HG03378 (cell line): ENCODE measurements at regions not wholly inside any gene's neighbourhood (a gene's known extent, or its start where the extent isn't known, plus 50 kb on each side); places are given as distances from the start of the nearest gene placed in this dataset.
A peak's percentile ranks its signal among the peaks of the same experiment; 100 is the strongest.

Experiments
- ATAC-seq: cut with Tn5 transposase; IDR thresholded peaks from one replicate; pipeline ENCODE4 v1.9.1; 2021; ENCODE audit warnings: mild to moderate bottlenecking, moderate library complexity; ENCODE audit not compliant: unreplicated experiment

DNA sequence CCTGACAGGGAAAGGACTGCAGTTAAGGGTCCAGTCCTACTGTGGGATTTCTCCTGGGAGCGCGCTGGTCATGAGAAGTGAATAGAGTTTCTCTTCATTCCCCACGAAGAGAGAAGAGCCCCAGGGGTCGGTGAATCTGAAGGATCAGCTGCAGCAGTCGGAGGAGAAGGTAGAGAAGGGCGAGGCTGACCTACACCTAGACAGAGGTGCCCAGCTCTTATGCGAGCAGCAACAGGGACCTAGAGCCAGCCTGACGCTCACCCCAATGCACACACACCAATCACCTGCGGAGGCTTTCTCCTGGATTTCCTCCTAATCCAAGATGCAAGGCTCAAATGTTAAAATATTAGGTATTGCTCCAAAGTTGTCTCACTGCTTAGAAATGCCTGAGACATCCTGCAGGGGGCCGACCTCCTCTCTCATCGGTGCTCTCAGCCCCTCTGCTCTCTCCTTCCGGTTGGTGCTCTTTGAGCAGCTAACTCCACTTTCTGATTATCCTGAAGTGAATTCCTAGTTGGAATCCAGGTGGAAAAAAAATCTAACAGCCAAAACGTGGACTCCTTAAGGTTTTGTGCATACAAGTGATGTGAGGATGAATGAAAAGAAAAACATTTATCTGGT, 176.4 kb downstream of the AHR start:
- ATAC-seq = no peak

GRCh38 chr7:17477182-17477581, 178.7 kb downstream of the AHR start:
- ATAC-seq = no peak

GRCh38 chr7:17481118-17481517, 182.7 kb downstream of the AHR start:
- no peak for ATAC-seq

- no peak for ATAC-seq
Observed at GRCh38 chr7:17485368-17485767, 186.9 kb downstream of the AHR start.

DNA sequence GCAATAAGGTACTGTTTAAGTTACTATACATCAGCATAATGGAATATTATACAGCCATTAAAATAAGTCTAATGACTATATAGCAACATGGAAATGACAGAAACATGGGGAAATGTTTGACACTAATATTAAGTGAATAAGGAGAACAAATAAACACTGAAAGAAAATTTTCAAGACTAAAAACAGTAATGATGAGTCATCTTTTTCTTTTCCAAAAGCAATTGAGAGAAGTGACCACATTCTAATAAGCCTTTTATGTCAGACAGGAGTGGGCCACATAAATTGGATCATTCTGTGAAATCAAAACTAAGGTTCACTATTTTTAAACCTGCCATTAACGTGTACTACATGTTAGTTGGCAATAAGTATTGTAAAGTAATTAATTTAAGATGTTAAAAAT, 187.5 kb downstream of the AHR start:
- ATAC-seq = no peak

- no peak for ATAC-seq
Observed at GRCh38 chr7:17486835-17487234, 188.4 kb downstream of the AHR start.

GRCh38 chr7:17487343-17487742, 188.9 kb downstream of the AHR start:
- no peak for ATAC-seq

DNA sequence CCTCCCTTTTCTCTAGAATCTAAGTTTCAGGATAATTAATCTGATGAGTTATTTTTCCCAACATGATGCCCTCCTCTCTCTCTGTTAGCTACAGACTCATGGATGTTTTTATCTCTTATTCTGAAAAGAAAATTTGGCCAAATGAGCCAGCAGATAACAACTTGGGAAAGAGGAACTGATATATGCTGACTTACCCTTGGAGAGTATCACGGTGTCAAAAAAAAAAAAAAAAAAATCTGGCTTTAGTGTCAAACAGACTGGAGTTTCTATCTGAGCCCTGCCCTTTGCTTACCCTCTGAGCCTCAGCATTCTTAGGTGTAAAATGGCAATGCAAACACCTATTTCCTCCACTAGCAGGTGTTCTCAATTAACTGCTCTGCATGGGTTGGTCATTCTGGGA, 190.4 kb downstream of the AHR start:
- no peak for ATAC-seq

DNA sequence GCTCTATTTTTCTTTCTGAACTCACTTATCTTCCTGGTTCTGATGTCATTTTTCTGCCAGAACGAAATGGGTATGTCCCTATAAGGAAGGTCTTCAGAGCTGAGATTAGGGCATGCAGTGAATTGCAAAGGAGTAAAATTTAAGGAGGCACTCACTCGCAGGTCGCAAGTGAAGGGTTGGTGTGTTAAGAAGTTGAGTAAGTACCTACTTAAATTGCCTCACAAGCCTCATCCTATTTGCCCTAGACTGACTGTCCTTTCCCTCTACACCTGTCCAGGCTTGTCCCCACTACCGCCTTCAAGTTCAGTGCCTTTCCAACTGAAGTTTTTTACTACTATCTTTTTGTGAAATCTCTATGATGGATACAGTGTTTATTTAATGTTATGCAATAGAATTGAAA, 191.5 kb downstream of the AHR start:
- no peak for ATAC-seq

GRCh38 chr7:17490825-17491224, 192.4 kb downstream of the AHR start:
- ATAC-seq = no peak

DNA sequence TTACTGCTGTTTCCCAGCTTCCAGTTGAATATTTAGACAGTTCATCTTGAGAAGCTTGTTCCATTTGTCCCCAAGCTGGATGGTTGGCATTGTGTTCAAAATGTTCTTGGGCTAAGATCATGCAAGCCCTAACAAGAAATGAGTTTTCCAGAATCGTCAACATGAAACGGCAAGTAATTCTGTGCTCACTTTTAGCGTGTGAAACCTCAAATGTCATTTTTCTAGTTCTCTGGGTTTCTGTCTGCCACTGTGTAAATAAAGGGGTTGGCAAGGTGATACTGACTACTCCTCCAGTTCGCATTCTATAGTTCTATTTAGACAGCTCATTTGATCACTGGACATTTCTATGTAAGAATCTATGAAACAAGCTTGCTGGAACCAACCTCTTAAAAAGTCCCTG, 194.0 kb downstream of the AHR start:
- no peak for ATAC-seq

DNA sequence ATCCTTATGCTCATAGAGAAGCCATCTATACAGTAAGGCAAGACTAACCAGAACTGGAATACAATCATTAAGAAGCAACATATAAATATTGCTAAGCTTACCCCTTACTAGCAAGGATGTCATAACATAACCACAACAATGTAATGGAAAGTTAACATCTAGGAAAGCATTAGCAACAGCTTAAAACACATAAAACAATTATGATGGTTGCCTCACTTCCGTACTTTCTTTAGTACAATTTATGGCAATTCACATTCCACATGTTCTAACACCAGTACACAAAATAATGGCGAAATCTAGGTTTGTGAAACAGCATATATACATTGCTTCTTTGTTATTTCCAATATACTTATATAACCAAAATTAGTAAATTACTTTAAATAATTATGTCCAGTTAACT, 195.0 kb downstream of the AHR start:
- no peak for ATAC-seq

DNA sequence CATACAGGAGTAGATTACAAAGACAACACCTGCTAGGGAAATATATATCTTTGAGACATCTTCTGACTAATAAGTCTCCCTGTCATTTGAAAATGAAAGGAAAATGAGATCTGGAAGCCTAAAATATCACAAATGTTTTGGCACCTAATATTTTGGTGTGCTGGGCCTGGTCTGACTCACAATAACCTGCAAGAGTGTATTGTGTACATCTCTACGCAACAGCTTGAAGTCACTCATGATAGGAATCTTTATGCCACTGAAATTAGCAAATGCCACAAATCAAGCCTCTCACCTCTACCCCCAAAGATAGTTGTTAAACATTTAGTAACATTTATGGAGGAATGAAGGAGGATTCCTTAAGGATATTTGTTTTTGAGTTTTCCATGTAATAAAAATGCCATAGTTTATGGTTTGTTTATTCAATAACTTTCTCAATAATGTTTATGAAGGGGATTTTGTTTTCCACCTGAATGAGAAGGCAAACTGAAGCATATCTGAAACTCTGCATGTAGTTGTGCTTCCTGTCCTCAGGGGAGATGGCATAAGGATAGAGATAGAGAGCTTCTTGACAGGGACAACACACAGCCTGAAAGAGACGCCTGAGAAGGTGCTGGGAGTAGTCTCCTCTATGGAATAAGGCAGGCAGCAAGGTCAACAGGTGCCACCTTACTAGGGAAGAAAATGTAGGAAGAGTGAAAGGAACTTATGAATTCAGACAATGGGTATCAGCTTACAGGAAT, 197.4 kb downstream of the AHR start:
- peak; percentile 42 for ATAC-seq

GRCh38 chr7:17497136-17497535, 198.7 kb downstream of the AHR start:
- ATAC-seq = no peak

DNA sequence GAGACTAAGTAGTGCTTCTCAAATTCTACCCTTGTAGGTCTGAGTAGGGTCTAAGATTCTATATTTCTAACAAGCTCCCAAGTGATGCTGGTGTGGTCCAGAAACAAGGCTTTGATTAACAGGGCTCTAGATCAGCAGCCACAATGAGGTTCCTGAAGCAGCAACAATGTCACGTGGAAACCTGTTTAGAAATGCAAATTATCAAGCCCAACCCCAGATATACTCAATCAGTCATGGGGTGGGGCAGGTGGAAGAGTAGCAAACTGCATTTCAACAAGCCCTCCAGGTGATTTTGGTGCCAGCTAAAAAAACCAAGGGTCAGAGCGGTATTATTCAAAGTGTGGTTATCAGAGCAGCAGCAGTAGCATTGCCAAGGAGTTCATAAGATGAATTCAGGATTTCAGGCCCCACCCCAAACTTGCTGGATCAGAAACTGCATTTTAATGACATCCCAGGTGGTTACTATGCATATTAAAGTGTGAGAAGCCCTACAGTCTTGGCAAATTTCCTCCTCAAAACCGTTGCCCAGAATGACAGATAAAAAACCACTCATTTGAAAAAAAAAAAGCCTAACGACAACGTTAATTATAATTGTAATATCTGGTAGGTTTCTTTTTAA, 199.2 kb downstream of the AHR start:
- no peak for ATAC-seq

DNA sequence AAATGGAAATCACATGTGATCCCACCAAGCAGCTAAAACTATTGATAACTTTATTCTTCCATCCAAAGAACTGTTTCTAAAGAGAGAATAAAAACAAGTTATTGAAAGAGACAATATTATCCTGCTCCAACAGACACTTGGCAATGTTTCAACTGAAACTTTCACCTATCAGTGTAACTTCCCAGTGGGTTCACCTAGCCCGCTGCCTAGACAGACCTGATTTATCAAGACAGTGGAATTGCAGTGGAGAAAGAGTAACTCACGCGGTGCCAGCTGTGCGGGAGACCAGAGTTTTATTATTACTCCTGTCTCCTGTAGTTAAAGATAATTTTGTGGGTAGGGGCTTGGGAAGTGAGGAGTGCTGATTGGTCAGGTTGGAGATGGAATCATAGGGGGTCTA, 199.8 kb downstream of the AHR start:
- ATAC-seq = no peak

GRCh38 chr7:17500736-17501135, 202.3 kb downstream of the AHR start:
- ATAC-seq = no peak

GRCh38 chr7:17501441-17502212, 203.2 kb downstream of the AHR start:
- no peak for ATAC-seq

GRCh38 chr7:17502213-17503060, 204.0 kb downstream of the AHR start:
- ATAC-seq = no peak

GRCh38 chr7:17506095-17506494, 207.6 kb downstream of the AHR start:
- ATAC-seq = peak; percentile 98

GRCh38 chr7:17506596-17506995, 208.1 kb downstream of the AHR start:
- ATAC-seq = no peak
